Panc1 (cell line): ENCODE measurements at regions not wholly inside any gene's neighbourhood (a gene's known extent, or its start where the extent isn't known, plus 50 kb on each side); places are given as distances from the start of the nearest gene placed in this dataset.

ENCODE experiments used
- ATAC-seq: fragments of 200-7000 bp; cut with Tn5 transposase; 2 replicates; pipeline ENCODE4 v1.9.1; 2020; ENCODE audit warnings: mild to moderate bottlenecking, moderate library complexity
- BruUV-seq: library from RNA; stranded (reverse); fragments of 400-500 nt; replicated peaks from 2 replicates; lab custom pipeline; 2021; lab: Mats Ljungman, UMichigan
- CTCF ChIA-PET: fragments of 300-600 bp; sonication (Branson Sonifier 250); formaldehyde crosslinking; loops from one replicate; lab custom pipeline; 2022; ENCODE audit warnings: antibody characterized with exemption; lab: Charles Lee
- POLR2A ChIA-PET: fragments of 300-600 bp; sonication (Branson Sonifier 250); formaldehyde crosslinking; loops from one replicate; lab custom pipeline; 2022; ENCODE audit warnings: antibody characterized with exemption; lab: Charles Lee
- DNase-seq: peaks from one replicate; pipeline ENCODE4 v3.0.0-alpha.2; 2010; ENCODE audit warnings: low read depth, low spot score
- H3K27ac ChIP-seq: 2 replicates; pipeline ENCODE4 v1.5.1; 2011; ENCODE audit warnings: mild to moderate bottlenecking, low read length, inconsistent platforms
- H3K27me3 ChIP-seq: fragments of 200-500 bp; sonication (Bioruptor generic); 2 replicates; pipeline ENCODE4 v1.6.0; 2014; ENCODE audit warnings: low read length, inconsistent platforms; ENCODE audit not compliant: control insufficient read depth, insufficient read depth
- H3K36me3 ChIP-seq: fragments of 200-500 bp; sonication (Bioruptor generic); 2 replicates; pipeline ENCODE4 v1.5.1; 2014; ENCODE audit warnings: inconsistent platforms, mild to moderate bottlenecking, low read length, moderate library complexity; ENCODE audit not compliant: control insufficient read depth, insufficient read depth
- H3K4me1 ChIP-seq: 2 replicates; pipeline ENCODE4 v1.5.1; 2011; ENCODE audit warnings: inconsistent platforms, mild to moderate bottlenecking, low read length, moderate library complexity; ENCODE audit not compliant: control insufficient read depth, insufficient read depth
- H3K4me3 ChIP-seq, 2 experiments: 2 replicates each; pipeline ENCODE4 v1.5.1; 2011 to 2012; ENCODE audit warnings: low read depth in 2 of 2, low read length in 2 of 2, mild to moderate bottlenecking in 2 of 2, inconsistent platforms in 1 of 2, moderate library complexity in 1 of 2
- H3K9me3 ChIP-seq: fragments of 200-500 bp; sonication (Bioruptor generic); 2 replicates; pipeline ENCODE4 v1.5.1; 2014; ENCODE audit warnings: low read depth, mild to moderate bottlenecking, inconsistent platforms, low read length, moderate library complexity; ENCODE audit not compliant: control insufficient read depth, insufficient read depth
- POLR2AphosphoS5 ChIP-seq: IDR thresholded peaks from 2 replicates; pipeline ENCODE4 v1.6.1; 2012; ENCODE audit warnings: mild to moderate bottlenecking, low read depth, low read length, moderate library complexity
- SIN3A ChIP-seq: IDR thresholded peaks from 2 replicates; pipeline ENCODE4 v1.6.1; 2012; ENCODE audit warnings: low read depth, mild to moderate bottlenecking, low read length, moderate library complexity, borderline replicate concordance; ENCODE audit not compliant: insufficient read depth
- TCF7L2 ChIP-seq: IDR thresholded peaks from 2 replicates; pipeline ENCODE4 v1.6.1; 2011; ENCODE audit warnings: mild to moderate bottlenecking, low read depth, low read length, inconsistent platforms
- in situ Hi-C: cut with HindIII; loops from 2 replicates; pipeline ENCODE4 v1.10.0; 2016; ENCODE audit warnings: low sequenced_read_pairs, low pct_unique_long_range_greater_than_20kb
- intact Hi-C: fragments of 100-400 bp; cut with micrococcal nuclease; formaldehyde crosslinking; loops from one replicate; pipeline ENCODE4 v1.10.0; 2022; ENCODE audit not compliant: unreplicated experiment
- TF ChIP-seq, protein P1 (sequence below), 2 experiments: IDR thresholded peaks; 2 replicates each; pipeline ENCODE4 v1.6.1; 2011 to 2012; ENCODE audit warnings: low read depth in 2 of 2, control low read depth in 1 of 2, low read length in 1 of 2, mild to moderate bottlenecking in 1 of 2, moderate library complexity in 1 of 2; ENCODE audit not compliant: insufficient read depth in 1 of 2
- TF ChIP-seq, protein P2 (sequence below): fragments of 450-650 bp; IDR thresholded peaks from 2 replicates; pipeline ENCODE4 v1.5.1; 2017; ENCODE audit warnings: mild to moderate bottlenecking

DNA sequence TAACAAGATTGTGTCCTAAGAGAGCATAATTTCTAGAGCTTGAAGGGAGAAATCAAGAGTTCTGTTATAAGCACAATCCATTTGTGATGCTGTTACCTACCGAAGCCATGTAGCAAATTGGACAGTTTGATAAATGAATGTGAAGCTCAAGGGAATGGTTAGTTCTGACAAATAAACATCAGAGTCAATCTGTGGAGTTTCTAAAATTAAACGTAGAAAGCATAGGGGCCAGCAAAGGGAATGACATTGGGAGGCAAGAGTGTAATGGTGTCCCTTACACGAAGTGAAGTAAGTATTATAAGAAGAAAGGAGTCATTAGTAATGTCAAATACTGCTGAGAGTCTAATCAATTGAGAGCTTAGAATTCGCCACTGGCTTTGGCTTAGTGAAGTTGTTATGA, 200.2 kb upstream of the SLITRK1 start:
- no peak overlapping the region for H3K27ac ChIP-seq
- ChIA-PET POLR2A (no interaction called here), CTCF (no interaction called here)
- no TSS peak for BruUV-seq
- in situ Hi-C loops = no loop called here
- ATAC-seq (no peak), DNase-seq (no peak)
- intact Hi-C loops = no loop called here
- no peaks in the 10 kb centered on the region for H3K27me3 ChIP-seq
- H3K9me3 ChIP-seq = no peaks in the 10 kb centered on the region
- H3K4me1 ChIP-seq = no peaks in the 10 kb centered on the region
- no peaks in the 10 kb centered on the region for H3K36me3 ChIP-seq
- no peak for TF ChIP-seq SIN3A
- no peak for TF ChIP-seq TCF7L2
- TF ChIP-seq, protein P1, sequence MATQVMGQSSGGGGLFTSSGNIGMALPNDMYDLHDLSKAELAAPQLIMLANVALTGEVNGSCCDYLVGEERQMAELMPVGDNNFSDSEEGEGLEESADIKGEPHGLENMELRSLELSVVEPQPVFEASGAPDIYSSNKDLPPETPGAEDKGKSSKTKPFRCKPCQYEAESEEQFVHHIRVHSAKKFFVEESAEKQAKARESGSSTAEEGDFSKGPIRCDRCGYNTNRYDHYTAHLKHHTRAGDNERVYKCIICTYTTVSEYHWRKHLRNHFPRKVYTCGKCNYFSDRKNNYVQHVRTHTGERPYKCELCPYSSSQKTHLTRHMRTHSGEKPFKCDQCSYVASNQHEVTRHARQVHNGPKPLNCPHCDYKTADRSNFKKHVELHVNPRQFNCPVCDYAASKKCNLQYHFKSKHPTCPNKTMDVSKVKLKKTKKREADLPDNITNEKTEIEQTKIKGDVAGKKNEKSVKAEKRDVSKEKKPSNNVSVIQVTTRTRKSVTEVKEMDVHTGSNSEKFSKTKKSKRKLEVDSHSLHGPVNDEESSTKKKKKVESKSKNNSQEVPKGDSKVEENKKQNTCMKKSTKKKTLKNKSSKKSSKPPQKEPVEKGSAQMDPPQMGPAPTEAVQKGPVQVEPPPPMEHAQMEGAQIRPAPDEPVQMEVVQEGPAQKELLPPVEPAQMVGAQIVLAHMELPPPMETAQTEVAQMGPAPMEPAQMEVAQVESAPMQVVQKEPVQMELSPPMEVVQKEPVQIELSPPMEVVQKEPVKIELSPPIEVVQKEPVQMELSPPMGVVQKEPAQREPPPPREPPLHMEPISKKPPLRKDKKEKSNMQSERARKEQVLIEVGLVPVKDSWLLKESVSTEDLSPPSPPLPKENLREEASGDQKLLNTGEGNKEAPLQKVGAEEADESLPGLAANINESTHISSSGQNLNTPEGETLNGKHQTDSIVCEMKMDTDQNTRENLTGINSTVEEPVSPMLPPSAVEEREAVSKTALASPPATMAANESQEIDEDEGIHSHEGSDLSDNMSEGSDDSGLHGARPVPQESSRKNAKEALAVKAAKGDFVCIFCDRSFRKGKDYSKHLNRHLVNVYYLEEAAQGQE (IDR thresholded peaks at IDR 0.05; ENCODE audit: insufficient read depth in 1 of 2, low read depth in 2 of 2, low read length in 1 of 2) = no peak
- TF ChIP-seq POLR2AphosphoS5 = no peak
- TF ChIP-seq, protein P2, sequence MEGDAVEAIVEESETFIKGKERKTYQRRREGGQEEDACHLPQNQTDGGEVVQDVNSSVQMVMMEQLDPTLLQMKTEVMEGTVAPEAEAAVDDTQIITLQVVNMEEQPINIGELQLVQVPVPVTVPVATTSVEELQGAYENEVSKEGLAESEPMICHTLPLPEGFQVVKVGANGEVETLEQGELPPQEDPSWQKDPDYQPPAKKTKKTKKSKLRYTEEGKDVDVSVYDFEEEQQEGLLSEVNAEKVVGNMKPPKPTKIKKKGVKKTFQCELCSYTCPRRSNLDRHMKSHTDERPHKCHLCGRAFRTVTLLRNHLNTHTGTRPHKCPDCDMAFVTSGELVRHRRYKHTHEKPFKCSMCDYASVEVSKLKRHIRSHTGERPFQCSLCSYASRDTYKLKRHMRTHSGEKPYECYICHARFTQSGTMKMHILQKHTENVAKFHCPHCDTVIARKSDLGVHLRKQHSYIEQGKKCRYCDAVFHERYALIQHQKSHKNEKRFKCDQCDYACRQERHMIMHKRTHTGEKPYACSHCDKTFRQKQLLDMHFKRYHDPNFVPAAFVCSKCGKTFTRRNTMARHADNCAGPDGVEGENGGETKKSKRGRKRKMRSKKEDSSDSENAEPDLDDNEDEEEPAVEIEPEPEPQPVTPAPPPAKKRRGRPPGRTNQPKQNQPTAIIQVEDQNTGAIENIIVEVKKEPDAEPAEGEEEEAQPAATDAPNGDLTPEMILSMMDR = no peak
- no peak overlapping the region for H3K4me3 ChIP-seq

DNA sequence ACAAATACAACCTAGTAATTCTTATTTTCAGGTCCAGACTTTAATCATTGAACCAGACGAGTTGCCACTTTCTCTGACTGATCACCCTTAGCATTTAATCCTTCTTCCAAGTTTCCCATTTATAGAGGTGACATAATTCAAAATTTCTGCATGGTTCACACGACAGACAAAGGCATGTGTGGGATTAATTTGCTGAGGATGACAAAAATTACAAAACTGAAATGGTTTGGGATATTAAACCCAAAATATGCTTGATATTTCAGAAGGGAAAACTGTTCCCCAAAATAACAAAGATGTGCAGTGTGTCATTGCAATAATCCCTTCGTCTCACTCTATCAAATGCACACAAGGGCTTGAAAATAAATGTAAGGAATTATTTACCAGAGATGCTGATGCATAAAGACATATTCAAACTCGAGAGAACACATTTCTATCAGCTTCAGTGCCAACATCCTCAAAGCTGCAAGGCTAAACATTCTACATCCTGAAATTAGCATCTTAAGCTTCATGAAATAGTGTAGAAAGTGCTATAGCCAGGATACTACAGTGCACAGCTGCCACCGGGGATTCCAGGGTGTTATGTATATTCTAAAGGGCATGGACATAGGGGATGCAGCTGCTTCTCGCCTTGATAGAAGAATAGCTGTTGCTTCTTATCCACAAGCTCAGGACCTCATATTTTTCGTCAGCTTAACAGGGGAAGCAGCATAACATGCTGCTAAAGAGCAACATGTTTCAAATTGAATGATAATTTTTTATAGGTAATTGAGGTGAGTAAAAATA, 198.7 kb upstream of the SLITRK1 start:
- in situ Hi-C loops = no loop called here
- no TSS peak for BruUV-seq
- no peak for DNase-seq

More for the DNA sequence above, 198.7 kb upstream of the SLITRK1 start:
- no peak for TF ChIP-seq TCF7L2
- no peak for TF ChIP-seq SIN3A
- TF ChIP-seq, protein P2 = no peak
- no peak for TF ChIP-seq POLR2AphosphoS5
- TF ChIP-seq, protein P1 (IDR thresholded peaks at IDR 0.05; ENCODE audit: insufficient read depth in 1 of 2, low read depth in 2 of 2, low read length in 1 of 2) = no peak
- Histone ChIP-seq H3K36me3 (no peaks in the 10 kb centered on the region), H3K4me1 (no peaks in the 10 kb centered on the region), H3K27ac (no peak overlapping the region), H3K27me3 (no peaks in the 10 kb centered on the region), H3K9me3 (no peaks in the 10 kb centered on the region), H3K4me3 (no peak overlapping the region)
- ChIA-PET CTCF (no interaction called here), POLR2A (no interaction called here)
- intact Hi-C loops = no loop called here
- no peak for ATAC-seq
